ENCODE measurements at regions not wholly inside any gene's neighbourhood (a gene's known extent, or its start where the extent isn't known, plus 50 kb on each side); places are given as distances from the start of the nearest gene placed in this dataset.

DNA sequence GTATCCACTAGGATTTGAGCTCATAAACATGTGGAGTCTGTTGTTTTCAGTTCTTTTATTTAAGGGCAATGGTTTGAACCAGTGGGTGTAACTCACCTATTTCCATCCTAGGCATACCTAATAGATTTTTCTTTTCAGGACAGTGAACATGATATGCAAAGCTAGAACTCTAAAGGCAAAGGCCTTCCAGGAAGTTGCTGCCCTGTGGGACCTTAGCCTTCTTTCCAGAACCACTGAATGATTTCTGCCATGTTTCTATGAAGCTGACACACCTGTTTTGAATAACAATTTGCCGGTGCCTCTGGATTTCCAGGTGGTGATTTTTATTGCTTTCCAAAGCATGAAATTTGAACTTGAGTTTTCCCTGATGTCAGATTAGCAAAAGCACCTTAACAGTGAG, 372.9 kb upstream of the FAR2 start:
- no peak for DNase-seq
- intact Hi-C loops (cut with DNase I): no loop called here
- WGBS, 2 donors: 22 to 64% methylated on average over 1 of the region's 1 CpG
- TF ChIP-seq, protein P1, sequence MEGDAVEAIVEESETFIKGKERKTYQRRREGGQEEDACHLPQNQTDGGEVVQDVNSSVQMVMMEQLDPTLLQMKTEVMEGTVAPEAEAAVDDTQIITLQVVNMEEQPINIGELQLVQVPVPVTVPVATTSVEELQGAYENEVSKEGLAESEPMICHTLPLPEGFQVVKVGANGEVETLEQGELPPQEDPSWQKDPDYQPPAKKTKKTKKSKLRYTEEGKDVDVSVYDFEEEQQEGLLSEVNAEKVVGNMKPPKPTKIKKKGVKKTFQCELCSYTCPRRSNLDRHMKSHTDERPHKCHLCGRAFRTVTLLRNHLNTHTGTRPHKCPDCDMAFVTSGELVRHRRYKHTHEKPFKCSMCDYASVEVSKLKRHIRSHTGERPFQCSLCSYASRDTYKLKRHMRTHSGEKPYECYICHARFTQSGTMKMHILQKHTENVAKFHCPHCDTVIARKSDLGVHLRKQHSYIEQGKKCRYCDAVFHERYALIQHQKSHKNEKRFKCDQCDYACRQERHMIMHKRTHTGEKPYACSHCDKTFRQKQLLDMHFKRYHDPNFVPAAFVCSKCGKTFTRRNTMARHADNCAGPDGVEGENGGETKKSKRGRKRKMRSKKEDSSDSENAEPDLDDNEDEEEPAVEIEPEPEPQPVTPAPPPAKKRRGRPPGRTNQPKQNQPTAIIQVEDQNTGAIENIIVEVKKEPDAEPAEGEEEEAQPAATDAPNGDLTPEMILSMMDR (IDR thresholded peaks at IDR 0.05): no peak
- TF ChIP-seq EP300 (IDR thresholded peaks at IDR 0.05) (no peak), POLR2AphosphoS5 (IDR thresholded peaks at IDR 0.05) (no peak), POLR2A (IDR thresholded peaks at IDR 0.05) (no peak)
- no peak overlapping the region for H3K27ac ChIP-seq
- H3K36me3 ChIP-seq: no peaks in the 10 kb centered on the region
- H3K4me3 ChIP-seq: no peak overlapping the region
- H3K27me3 ChIP-seq: no peaks in the 10 kb centered on the region
- peaks cover 0 to 15% (median 14%) of the 10 kb centered on the region in 4 donors for H3K4me1 ChIP-seq
- H3K9me3 ChIP-seq: no peaks in the 10 kb centered on the region

DNA sequence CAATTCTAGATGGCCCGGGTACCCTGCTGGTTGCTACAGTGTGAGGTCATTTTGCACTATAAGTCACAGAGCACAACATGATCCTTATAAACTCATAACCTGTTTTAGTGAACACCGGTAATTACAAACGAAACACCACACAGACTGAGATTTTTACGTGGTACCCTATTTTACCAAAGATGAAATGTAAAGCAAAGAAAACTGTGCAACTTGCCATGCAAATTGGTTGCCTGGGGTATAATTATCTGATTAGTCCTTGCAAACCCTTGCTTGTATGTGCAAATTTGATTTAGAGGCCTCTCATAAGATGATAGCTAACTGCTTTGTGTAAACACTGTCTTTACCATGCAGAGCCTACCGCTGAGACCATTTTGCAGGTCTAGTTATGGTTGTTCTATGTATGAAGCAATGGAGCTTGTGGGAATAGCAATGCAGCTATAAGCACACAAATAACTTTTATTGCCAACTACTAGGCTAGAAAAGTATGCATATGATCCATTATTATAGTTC, 372.1 kb upstream of the FAR2 start:
- no peaks in the 10 kb centered on the region for H3K27me3 ChIP-seq
- H3K27ac ChIP-seq: no peak overlapping the region
- H3K4me1 ChIP-seq: peaks cover 0 to 8% (median 8%) of the 10 kb centered on the region in 4 donors
- intact Hi-C loops (cut with DNase I): no loop called here
- DNase-seq: no peak
- no peaks in the 10 kb centered on the region for H3K9me3 ChIP-seq
- TF ChIP-seq EP300 (IDR thresholded peaks at IDR 0.05) (no peak), POLR2AphosphoS5 (IDR thresholded peaks at IDR 0.05) (no peak), POLR2A (IDR thresholded peaks at IDR 0.05) (no peak)
- TF ChIP-seq, protein P1 (IDR thresholded peaks at IDR 0.05): no peak
- no peak overlapping the region for H3K4me3 ChIP-seq
- H3K36me3 ChIP-seq: no peaks in the 10 kb centered on the region
- 60 to 89% methylated on average over 5 of the region's 5 CpGs for WGBS, 2 donors

DNA sequence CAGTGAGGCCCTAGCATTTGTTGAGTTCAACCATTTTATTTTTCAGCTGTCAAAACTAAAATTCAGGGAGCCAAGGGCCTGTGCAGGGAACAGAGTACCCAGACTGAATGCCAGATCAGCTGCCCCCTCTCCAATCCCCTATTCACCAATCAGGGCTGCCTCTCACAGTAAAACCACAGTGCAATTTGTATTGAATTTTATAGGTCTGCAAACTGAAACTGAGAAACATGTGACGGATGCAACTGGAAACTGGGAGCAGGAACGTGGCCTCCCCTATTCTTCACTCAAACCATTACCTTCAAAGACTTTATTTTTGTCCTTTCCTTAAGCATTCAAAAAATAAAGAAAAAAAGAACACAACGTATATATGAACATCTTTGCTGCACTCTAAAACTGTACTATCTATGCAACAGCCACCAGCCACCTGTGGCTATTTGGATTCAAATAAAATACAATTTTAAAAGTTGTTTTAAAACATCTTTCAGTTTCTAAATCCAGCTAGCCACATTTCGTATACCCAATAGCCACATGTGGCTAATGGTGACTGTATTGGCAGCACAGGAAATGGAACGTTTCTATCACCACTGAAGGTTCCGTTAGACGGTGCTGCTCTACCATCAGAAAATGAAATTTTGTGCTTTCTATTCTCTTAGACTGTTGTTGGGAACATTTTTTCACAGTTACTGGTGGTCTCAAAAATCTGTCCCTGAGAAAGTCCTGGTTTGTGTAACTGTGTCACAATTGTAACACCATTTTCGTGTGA, 371.3 kb upstream of the FAR2 start:
- TF ChIP-seq POLR2AphosphoS5 (IDR thresholded peaks at IDR 0.05): no peak
- TF ChIP-seq EP300 (IDR thresholded peaks at IDR 0.05): no peak
- TF ChIP-seq, protein P1 (IDR thresholded peaks at IDR 0.05): no peak
- no peak for TF ChIP-seq POLR2A (IDR thresholded peaks at IDR 0.05)
- H3K4me1 ChIP-seq: peaks cover 0 to under 1% (median 0%) of the 10 kb centered on the region in 4 donors
- no peaks in the 10 kb centered on the region for H3K9me3 ChIP-seq
- WGBS, 2 donors: 77 to 83% methylated on average over 8 of the region's 8 CpGs
- no peak for DNase-seq
- intact Hi-C loops (cut with DNase I): no loop called here
- no peaks in the 10 kb centered on the region for H3K27me3 ChIP-seq
- H3K27ac ChIP-seq: no peak overlapping the region
- no peaks in the 10 kb centered on the region for H3K36me3 ChIP-seq
- H3K4me3 ChIP-seq: no peak overlapping the region

DNA sequence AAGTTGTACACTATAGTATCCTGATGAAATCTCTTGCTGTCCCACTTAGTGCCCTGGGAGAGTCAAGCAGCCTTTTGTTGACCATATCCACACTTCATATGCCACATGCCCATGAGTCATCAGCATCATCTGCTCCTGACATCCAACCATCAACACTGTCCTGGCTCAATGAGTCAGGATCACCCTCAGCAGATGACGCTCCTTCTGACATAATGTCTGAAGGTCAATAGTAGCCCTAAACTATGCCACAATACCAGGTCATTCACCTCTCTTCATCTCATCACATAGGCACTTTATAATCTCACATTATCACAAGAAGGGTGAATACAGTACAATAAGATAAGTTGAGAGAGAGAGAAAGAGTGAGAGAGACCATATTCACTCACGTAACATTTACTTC, 369.0 kb upstream of the FAR2 start:
- Histone ChIP-seq H3K4me1 (no peaks in the 10 kb centered on the region), H3K36me3 (no peaks in the 10 kb centered on the region), H3K27me3 (no peaks in the 10 kb centered on the region), H3K9me3 (no peaks in the 10 kb centered on the region), H3K4me3 (no peak overlapping the region), H3K27ac (no peak overlapping the region)
- no peak for DNase-seq
- WGBS, 2 donors: 82 to 86% methylated on average over 2 of the region's 2 CpGs
- no peak for TF ChIP-seq EP300 (IDR thresholded peaks at IDR 0.05)
- no peak for TF ChIP-seq POLR2AphosphoS5 (IDR thresholded peaks at IDR 0.05)
- TF ChIP-seq POLR2A (IDR thresholded peaks at IDR 0.05): no peak
- TF ChIP-seq, protein P1 (IDR thresholded peaks at IDR 0.05): no peak
- intact Hi-C loops (cut with DNase I): no loop called here
